PC-3 (cell line): ENCODE measurements at regions not wholly inside any gene's neighbourhood (a gene's known extent, or its start where the extent isn't known, plus 50 kb on each side); places are given as distances from the start of the nearest gene placed in this dataset.

Experiments
- ATAC-seq: fragments of 200-7000 bp; cut with Tn5 transposase; 2 replicates; pipeline ENCODE4 v1.9.1; 2020; ENCODE audit warnings: mild to moderate bottlenecking, moderate library complexity
- BruUV-seq: library from RNA; stranded (reverse); fragments of 400-500 nt; replicated peaks from 2 replicates; lab custom pipeline; 2021; lab: Mats Ljungman, UMichigan
- CTCF ChIA-PET: fragments of 300-600 bp; sonication (Branson Sonifier 250); formaldehyde crosslinking; loops from one replicate; lab custom pipeline; 2022; ENCODE audit warnings: antibody characterized with exemption; lab: Charles Lee
- POLR2A ChIA-PET: fragments of 300-600 bp; sonication (Branson Sonifier 250); formaldehyde crosslinking; loops from one replicate; lab custom pipeline; 2022; ENCODE audit warnings: antibody characterized with exemption; ENCODE audit not compliant: unreplicated experiment; lab: Charles Lee
- DNase-seq: peaks from one replicate; pipeline ENCODE4 v3.0.0-alpha.2; 2015
- H2AFZ ChIP-seq: fragments of 300-600 bp; sonication (generic); 2 replicates; pipeline ENCODE4 v1.6.0; 2016; ENCODE audit warnings: antibody characterized with exemption, low read length
- H3F3A ChIP-seq: fragments of 300-600 bp; sonication (generic); one replicate; pipeline ENCODE4 v1.6.0; 2017; ENCODE audit warnings: antibody characterized with exemption, low read length, control low read depth, mild to moderate bottlenecking; ENCODE audit not compliant: unreplicated experiment
- H3K27ac ChIP-seq: fragments of 300-600 bp; sonication (generic); 2 replicates; pipeline ENCODE4 v1.5.1; 2016; ENCODE audit warnings: mild to moderate bottlenecking, low read length
- H3K27me3 ChIP-seq: fragments of 300-600 bp; sonication (generic); 2 replicates; pipeline ENCODE4 v1.6.1; 2016; ENCODE audit warnings: low read length, mixed read lengths
- H3K36me3 ChIP-seq: fragments of 300-600 bp; sonication (generic); 2 replicates; pipeline ENCODE4 v1.6.1; 2016; ENCODE audit warnings: low read depth, mixed run types, low read length, mixed read lengths
- H3K4me1 ChIP-seq: fragments of 300-600 bp; sonication (generic); 2 replicates; pipeline ENCODE4 v1.5.1; 2016; ENCODE audit warnings: low read length; ENCODE audit not compliant: insufficient read depth
- H3K4me2 ChIP-seq: fragments of 300-600 bp; sonication (generic); 2 replicates; pipeline ENCODE4 v1.6.0; 2016; ENCODE audit warnings: low read length
- H3K4me3 ChIP-seq: fragments of 300-600 bp; sonication (generic); 2 replicates; pipeline ENCODE4 v1.5.1; 2016; ENCODE audit warnings: mild to moderate bottlenecking, low read length, mixed read lengths
- H3K79me2 ChIP-seq: fragments of 300-600 bp; sonication (generic); 2 replicates; pipeline ENCODE4 v1.6.1; 2017; ENCODE audit warnings: low read length, mixed read lengths
- H3K9ac ChIP-seq: fragments of 300-600 bp; sonication (generic); 2 replicates; pipeline ENCODE4 v1.6.0; 2016; ENCODE audit warnings: mild to moderate bottlenecking, low read length
- H3K9me2 ChIP-seq: fragments of 300-600 bp; sonication (generic); replicated peaks from 2 replicates; pipeline ENCODE4 v1.6.1; 2016; ENCODE audit warnings: mixed run types, low read length, mixed read lengths
- H3K9me3 ChIP-seq: fragments of 300-600 bp; sonication (generic); 2 replicates; pipeline ENCODE4 v1.6.1; 2016; ENCODE audit warnings: low read length, mixed read lengths
- H4K20me1 ChIP-seq: fragments of 300-600 bp; sonication (generic); 2 replicates; pipeline ENCODE4 v1.6.1; 2016; ENCODE audit warnings: low read length, mixed read lengths
- EZH2 ChIP-seq: fragments of 300-600 bp; sonication (generic); IDR thresholded peaks from one replicate; pipeline ENCODE4 v1.6.1; 2017; ENCODE audit warnings: antibody characterized with exemption, mild to moderate bottlenecking, low read length; ENCODE audit not compliant: unreplicated experiment
- EZH2phosphoT487 ChIP-seq: fragments of 300-600 bp; sonication (generic); IDR thresholded peaks from 2 replicates; pipeline ENCODE4 v1.6.1; 2018; ENCODE audit warnings: mild to moderate bottlenecking, antibody characterized with exemption, low read length, borderline replicate concordance
- intact Hi-C: fragments of 100-400 bp; cut with micrococcal nuclease; formaldehyde crosslinking; loops from 2 replicates; pipeline ENCODE4 v1.9.0; 2023
- TF ChIP-seq, protein P1 (sequence below): fragments of 300-600 bp; sonication (generic); conservative IDR thresholded peaks from 2 replicates; pipeline ENCODE4 v1.5.1; 2017; ENCODE audit warnings: antibody characterized with exemption, low read depth, mild to moderate bottlenecking, low read length

DNA sequence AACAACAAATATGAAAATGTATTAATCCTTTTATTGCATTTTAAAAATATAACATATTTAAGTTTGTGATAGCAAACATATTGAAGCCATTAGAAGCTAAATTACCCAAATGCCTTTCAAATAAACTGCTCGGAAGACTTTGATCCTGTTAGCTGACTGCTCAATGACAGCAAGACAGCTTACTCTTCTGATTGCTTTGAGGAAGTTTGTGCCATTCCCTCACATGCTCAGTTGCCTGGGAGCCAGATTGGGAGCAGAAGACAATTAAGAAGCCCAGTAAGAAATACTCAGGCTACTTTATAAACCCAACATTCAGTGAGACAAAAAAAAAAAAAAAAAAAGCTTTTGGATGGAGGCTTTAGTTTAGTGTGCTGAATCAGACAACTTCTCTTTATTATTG is 407.1 kb upstream of the SOX11 start:
- Histone ChIP-seq H3K9ac (no peak overlapping the region), H3K4me3 (no peak overlapping the region), H3K27ac (no peak overlapping the region), H3K36me3 (no peaks in the 10 kb centered on the region), H3K27me3 (no peaks in the 10 kb centered on the region), H3K4me2 (no peak overlapping the region), H4K20me1 (no peaks in the 10 kb centered on the region), H3K9me3 (no peaks in the 10 kb centered on the region), H3F3A (no peaks in the 10 kb centered on the region), H3K4me1 (no peaks in the 10 kb centered on the region), H3K79me2 (no peaks in the 10 kb centered on the region), H2AFZ (no peak overlapping the region), H3K9me2 (no peaks in the 10 kb centered on the region)
- no peak for ATAC-seq
- ChIA-PET CTCF (no interaction called here), POLR2A (no interaction called here)
- intact Hi-C loops: no loop called here
- no peak for TF ChIP-seq EZH2
- TF ChIP-seq, protein P1, sequence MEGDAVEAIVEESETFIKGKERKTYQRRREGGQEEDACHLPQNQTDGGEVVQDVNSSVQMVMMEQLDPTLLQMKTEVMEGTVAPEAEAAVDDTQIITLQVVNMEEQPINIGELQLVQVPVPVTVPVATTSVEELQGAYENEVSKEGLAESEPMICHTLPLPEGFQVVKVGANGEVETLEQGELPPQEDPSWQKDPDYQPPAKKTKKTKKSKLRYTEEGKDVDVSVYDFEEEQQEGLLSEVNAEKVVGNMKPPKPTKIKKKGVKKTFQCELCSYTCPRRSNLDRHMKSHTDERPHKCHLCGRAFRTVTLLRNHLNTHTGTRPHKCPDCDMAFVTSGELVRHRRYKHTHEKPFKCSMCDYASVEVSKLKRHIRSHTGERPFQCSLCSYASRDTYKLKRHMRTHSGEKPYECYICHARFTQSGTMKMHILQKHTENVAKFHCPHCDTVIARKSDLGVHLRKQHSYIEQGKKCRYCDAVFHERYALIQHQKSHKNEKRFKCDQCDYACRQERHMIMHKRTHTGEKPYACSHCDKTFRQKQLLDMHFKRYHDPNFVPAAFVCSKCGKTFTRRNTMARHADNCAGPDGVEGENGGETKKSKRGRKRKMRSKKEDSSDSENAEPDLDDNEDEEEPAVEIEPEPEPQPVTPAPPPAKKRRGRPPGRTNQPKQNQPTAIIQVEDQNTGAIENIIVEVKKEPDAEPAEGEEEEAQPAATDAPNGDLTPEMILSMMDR: no peak
- DNase-seq: no peak
- no TSS peak for BruUV-seq

DNA sequence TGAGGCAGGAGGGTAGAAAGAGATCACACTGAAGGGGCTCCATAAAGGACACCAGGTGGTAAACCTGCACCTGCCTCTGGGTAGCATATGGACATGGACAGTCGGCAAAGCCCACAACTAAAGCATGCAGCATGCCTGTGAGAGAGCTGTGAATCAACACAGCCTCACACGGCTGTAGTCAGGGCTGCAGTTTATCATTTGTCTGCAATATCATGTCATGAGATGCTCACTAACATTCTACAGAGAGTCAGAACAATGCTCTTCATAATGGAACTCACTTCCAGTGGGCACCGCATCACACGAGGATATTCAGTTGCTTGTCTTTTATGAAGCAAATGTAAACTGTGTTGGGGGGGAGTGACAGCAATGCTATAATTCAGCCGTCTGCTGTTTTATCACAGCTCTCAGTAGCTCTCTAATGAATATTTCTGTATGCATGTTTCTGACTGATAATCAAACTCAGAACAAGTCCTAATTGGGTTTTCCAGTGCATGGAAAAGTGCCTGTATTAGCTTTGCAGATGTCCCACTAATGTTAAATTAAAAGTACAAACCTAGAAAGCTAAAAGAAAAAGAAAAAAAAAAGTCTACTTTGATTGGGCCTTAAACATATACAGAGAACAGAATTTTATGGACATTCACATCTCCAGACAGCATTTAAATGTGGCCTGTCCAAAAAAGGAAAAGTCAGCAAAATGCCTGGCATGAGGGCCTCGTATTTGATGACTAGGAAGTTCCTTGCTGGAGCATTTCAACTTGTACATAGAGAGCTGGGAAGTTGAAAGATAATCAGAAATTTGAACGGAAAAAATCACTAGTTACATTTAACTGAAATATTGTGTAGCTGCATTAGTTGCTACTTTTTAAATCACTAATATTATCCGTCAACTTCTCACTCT is 406.1 kb upstream of the SOX11 start:
- TF ChIP-seq EZH2 (no peak), EZH2phosphoT487 (no peak)
- TF ChIP-seq, protein P1: no peak
- H3K36me3 ChIP-seq: no peaks in the 10 kb centered on the region
- ATAC-seq (no peak), DNase-seq (no peak)
- no peaks in the 10 kb centered on the region for H3F3A ChIP-seq
- CTCF ChIA-PET: no interaction called here
- no TSS peak for BruUV-seq
- H3K27ac ChIP-seq: no peak overlapping the region
- H3K4me2 ChIP-seq: no peak overlapping the region
- intact Hi-C loops: no loop called here
- no peak overlapping the region for H3K4me3 ChIP-seq
- H3K9me2 ChIP-seq: no peaks in the 10 kb centered on the region
- H3K27me3 ChIP-seq: no peaks in the 10 kb centered on the region
- H3K4me1 ChIP-seq: no peaks in the 10 kb centered on the region
- no peak overlapping the region for H3K9ac ChIP-seq
- H4K20me1 ChIP-seq: no peaks in the 10 kb centered on the region
- no peak overlapping the region for H2AFZ ChIP-seq
- H3K9me3 ChIP-seq: no peaks in the 10 kb centered on the region
- POLR2A ChIA-PET: no interaction called here
- H3K79me2 ChIP-seq: no peaks in the 10 kb centered on the region
